ENCODE measurements at regions not wholly inside any gene's neighbourhood (a gene's known extent, or its start where the extent isn't known, plus 50 kb on each side); places are given as distances from the start of the nearest gene placed in this dataset.

DNA sequence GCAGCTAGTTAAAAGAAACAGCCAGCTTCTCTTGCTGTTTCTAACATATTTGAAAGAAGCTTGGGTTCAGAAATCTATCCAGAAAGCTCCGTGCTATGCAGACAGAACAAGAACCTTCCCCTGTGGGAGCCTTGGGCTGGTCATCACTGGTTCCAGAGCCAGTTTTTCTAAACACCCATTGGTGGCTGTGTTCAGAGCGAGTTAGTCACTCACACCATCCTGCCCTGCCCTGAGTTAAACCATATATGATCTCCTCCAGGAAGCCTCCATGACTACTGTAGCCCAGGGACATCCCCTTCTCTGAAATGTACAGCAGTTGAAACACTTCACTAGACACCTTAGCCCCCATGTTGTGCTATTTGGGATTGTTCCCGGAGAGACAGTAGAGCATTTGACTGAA lies 200.8 kb upstream of the SGCG start:
- TF ChIP-seq POLR2A (IDR thresholded peaks at IDR 0.05), result no peak
- TF ChIP-seq CTCF (IDR thresholded peaks at IDR 0.05), result no peak
- 72 to 73% methylated on average over 3 of the region's 3 CpGs for WGBS, 2 donors
- no peak for DNase-seq (ENCODE audit: low spot score in 2 of 2)
- H3K4me3 ChIP-seq (ENCODE audit: low read depth, poor library complexity, severe bottlenecking), result no peak overlapping the region
- intact Hi-C loops (cut with DNase I; ENCODE audit: low total_unique reads), result no loop called here

GRCh38 chr13:22980936-22981335 lies 199.8 kb upstream of the SGCG start:
- no peak for DNase-seq (ENCODE audit: low spot score in 2 of 2)

DNA sequence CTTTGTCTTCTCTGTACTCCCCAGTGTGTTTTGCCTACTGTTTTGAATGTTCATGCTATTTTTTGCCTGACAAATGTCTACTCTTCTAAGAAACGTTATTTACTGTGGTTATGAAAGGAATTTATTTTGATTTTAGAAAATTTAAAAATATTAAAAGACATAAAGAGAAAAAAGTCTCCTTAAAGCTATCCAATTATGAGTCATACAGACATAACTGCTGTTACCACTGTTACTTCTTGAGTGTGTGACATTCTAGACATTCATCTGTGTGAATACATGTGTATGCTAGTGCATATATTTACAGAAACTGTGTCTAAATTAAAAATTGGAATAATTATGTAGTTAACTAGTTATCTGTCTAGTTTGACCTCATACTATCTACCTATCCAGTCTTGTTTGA lies 187.6 kb upstream of the SGCG start:
- intact Hi-C loops (cut with DNase I; ENCODE audit: low total_unique reads), result no loop called here
- no peak for DNase-seq (ENCODE audit: low spot score in 2 of 2)
- WGBS, 2 donors, result 23 to 27% methylated on average over 1 of the region's 1 CpG
- H3K4me3 ChIP-seq (ENCODE audit: low read depth, poor library complexity, severe bottlenecking), result no peak overlapping the region
- TF ChIP-seq POLR2A (IDR thresholded peaks at IDR 0.05), result no peak
- no peak for TF ChIP-seq CTCF (IDR thresholded peaks at IDR 0.05)

More at GRCh38 chr13:22980936-22981335, 199.8 kb upstream of the SGCG start:
- no peak overlapping the region for H3K4me3 ChIP-seq (ENCODE audit: low read depth, poor library complexity, severe bottlenecking)
- WGBS, 2 donors, result 83 to 91% methylated on average over 2 of the region's 2 CpGs
- TF ChIP-seq POLR2A (IDR thresholded peaks at IDR 0.05) (no peak), CTCF (IDR thresholded peaks at IDR 0.05) (no peak)
- intact Hi-C loops (cut with DNase I; ENCODE audit: low total_unique reads), result no loop called here

DNA sequence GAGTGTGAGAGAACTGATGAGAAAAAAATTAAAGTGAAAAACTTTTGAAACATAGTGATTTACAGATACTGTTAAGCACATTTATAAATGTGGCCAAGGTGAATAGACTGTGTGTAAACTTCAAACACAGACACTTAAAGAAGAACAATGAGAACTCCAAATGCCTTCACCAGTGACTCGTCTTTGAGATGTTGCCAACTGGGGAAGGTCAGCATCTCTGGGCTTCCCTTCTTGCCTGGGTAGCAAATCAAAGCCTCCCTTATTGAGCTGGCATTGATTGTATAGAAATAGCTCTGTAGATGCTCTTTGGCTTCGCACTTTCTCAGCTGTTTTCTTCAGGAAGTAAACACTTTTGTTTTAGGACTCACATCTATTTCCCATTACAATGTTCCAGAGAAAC lies 177.3 kb upstream of the SGCG start:
- H3K4me3 ChIP-seq (ENCODE audit: low read depth, poor library complexity, severe bottlenecking), result no peak overlapping the region
- intact Hi-C loops (cut with DNase I; ENCODE audit: low total_unique reads), result no loop called here
- TF ChIP-seq CTCF (IDR thresholded peaks at IDR 0.05) (no peak), POLR2A (IDR thresholded peaks at IDR 0.05) (no peak)
- no peak for DNase-seq (ENCODE audit: low spot score in 2 of 2)
- 66 to 79% methylated on average over 2 of the region's 2 CpGs for WGBS, 2 donors

- TF ChIP-seq CTCF (IDR thresholded peaks at IDR 0.05) (no peak), POLR2A (IDR thresholded peaks at IDR 0.05) (no peak)
- intact Hi-C loops (cut with DNase I; ENCODE audit: low total_unique reads), result no loop called here
- H3K4me3 ChIP-seq (ENCODE audit: low read depth, poor library complexity, severe bottlenecking), result no peak overlapping the region
- no peak for DNase-seq (ENCODE audit: low spot score in 2 of 2)
- 22 to 37% methylated on average over 7 of the region's 7 CpGs for WGBS, 2 donors
Measured at GRCh38 chr13:23007426-23007825, 173.4 kb upstream of the SGCG start.

DNA sequence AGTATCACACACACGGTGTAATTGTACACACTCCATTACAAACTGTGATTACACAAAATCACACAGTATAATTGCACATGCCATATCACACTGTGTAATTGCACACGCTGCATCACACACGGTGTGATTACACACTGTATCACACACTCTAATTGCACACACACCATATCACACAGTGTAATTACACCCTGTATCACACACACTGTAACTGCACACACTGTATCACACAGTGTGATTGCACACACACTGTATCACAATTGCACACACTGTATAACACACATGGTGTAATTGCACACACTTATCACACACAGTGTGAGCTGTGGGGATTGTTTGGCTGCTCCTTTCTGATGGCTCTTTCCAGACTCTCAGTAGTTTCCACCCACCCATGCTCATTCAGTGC lies 162.6 kb upstream of the SGCG start:
- TF ChIP-seq CTCF (IDR thresholded peaks at IDR 0.05) (no peak), POLR2A (IDR thresholded peaks at IDR 0.05) (no peak)
- no peak for DNase-seq (ENCODE audit: low spot score in 2 of 2)
- 85 to 87% methylated on average over 3 of the region's 3 CpGs for WGBS, 2 donors
- intact Hi-C loops (cut with DNase I; ENCODE audit: low total_unique reads), result no loop called here
- no peak overlapping the region for H3K4me3 ChIP-seq (ENCODE audit: low read depth, poor library complexity, severe bottlenecking)

All from lower leg skin (tissue), 4 donors.